Mucosa of rectum (tissue), 2 donors: ENCODE measurements at regions not wholly inside any gene's neighbourhood (a gene's known extent, or its start where the extent isn't known, plus 50 kb on each side); places are given as distances from the start of the nearest gene placed in this dataset.

Source experiments
- H3K27ac ChIP-seq, 2 donors: one replicate each; pipeline ENCODE4 v1.7.0; 2013; ENCODE audit warnings: inconsistent platforms in 2 of 2, low read depth in 2 of 2, low read length in 2 of 2
- H3K27me3 ChIP-seq, 2 donors: one replicate each; pipeline ENCODE4 v1.7.0; 2013; ENCODE audit warnings: low read length in 2 of 2; ENCODE audit not compliant: control insufficient read depth in 2 of 2, insufficient read depth in 2 of 2
- H3K36me3 ChIP-seq, 2 donors: one replicate each; pipeline ENCODE4 v1.7.0; 2013; ENCODE audit warnings: low read length in 2 of 2; ENCODE audit not compliant: control insufficient read depth in 2 of 2, insufficient read depth in 2 of 2
- H3K4me1 ChIP-seq, 2 donors: one replicate each; pipeline ENCODE4 v1.7.0; 2013; ENCODE audit warnings: low read length in 2 of 2, mild to moderate bottlenecking in 1 of 2; ENCODE audit not compliant: control insufficient read depth in 2 of 2, insufficient read depth in 2 of 2
- H3K4me3 ChIP-seq, 2 donors: one replicate each; pipeline ENCODE4 v1.7.0; 2013; ENCODE audit warnings: low read length in 2 of 2
- H3K9ac ChIP-seq, 2 donors: one replicate each; pipeline ENCODE4 v1.7.0; 2013; ENCODE audit warnings: low read length in 2 of 2, low read depth in 1 of 2, mild to moderate bottlenecking in 1 of 2
- H3K9me3 ChIP-seq, 2 donors: one replicate each; pipeline ENCODE4 v1.7.0; 2013; ENCODE audit warnings: low read length in 2 of 2; ENCODE audit not compliant: control insufficient read depth in 2 of 2
- donor health status: healthy.
- donor health status: Normal muscosa, but diverticular disease.

DNA sequence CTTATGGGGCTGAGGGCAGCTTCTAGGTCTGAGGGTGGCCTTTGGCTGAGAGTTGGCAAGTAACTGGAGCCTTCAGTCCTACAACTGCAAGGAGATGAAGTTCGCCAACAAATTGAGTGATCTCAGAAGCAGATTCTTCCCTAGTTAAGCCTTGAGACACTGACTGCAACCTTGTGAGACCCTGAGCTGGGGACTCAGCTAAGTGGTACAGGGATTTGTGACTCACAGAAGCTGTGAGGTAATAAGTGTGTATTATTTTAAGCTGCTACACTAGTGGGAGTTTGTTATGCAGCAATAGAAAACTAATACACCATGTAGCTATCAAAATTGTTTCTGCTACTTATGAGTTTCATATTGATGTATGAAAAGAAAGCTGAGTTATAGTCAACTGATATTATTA is 279.2 kb downstream of the PIK3R1 start:
- H3K27me3 ChIP-seq: no peaks in the 10 kb centered on the region
- no peak overlapping the region for H3K27ac ChIP-seq
- no peaks in the 10 kb centered on the region for H3K36me3 ChIP-seq
- no peak overlapping the region for H3K4me3 ChIP-seq
- no peaks in the 10 kb centered on the region for H3K4me1 ChIP-seq
- H3K9me3 ChIP-seq: peaks cover 0 to 7% of the 10 kb centered on the region in 2 donors
- no peak overlapping the region for H3K9ac ChIP-seq

DNA sequence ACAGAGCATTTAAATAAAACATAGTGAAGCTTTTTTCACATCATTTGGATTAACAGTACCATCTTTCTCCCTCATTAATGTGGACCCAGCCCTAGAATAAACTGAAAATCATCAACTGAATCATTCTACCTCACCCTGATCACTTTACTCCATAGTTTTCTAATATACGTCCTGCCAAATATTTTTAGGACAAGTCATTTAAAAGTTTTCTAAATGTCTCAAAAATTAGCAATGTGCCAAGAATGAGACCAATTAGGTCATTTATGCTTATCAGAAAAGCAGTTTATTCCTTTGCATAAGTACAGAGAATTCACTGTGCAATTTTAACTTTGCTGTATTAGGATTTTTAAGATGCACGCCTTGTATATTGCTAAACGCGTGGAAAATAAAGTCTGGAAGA is 284.4 kb downstream of the PIK3R1 start:
- H3K27me3 ChIP-seq: no peaks in the 10 kb centered on the region
- no peaks in the 10 kb centered on the region for H3K4me1 ChIP-seq
- peaks cover 0 to 7% of the 10 kb centered on the region in 2 donors for H3K9me3 ChIP-seq
- H3K4me3 ChIP-seq: no peak overlapping the region
- no peak overlapping the region for H3K27ac ChIP-seq
- no peaks in the 10 kb centered on the region for H3K36me3 ChIP-seq
- H3K9ac ChIP-seq: no peak overlapping the region

DNA sequence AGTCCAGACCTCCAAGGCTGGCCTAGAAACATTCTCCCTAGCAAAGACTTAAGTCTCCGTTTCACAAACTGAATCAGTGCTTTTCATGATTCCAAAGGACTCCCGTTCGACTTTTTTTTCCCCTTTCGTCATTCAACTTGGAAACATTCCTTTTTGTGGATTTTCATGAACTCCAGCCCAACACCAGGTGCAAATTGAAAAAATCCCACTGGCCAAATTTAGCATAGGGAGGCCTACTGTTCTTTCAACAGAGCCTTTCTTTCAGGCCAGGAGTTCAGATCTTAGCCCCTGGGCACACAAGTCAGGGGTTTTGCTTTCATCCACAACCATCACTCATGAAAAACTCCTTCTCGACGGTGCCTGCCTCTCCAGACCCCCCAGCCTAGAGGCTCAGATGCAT is 285.3 kb downstream of the PIK3R1 start:
- H3K36me3 ChIP-seq: no peaks in the 10 kb centered on the region
- H3K27ac ChIP-seq: no peak overlapping the region
- no peak overlapping the region for H3K4me3 ChIP-seq
- no peaks in the 10 kb centered on the region for H3K4me1 ChIP-seq
- peaks cover 0 to 7% of the 10 kb centered on the region in 2 donors for H3K9me3 ChIP-seq
- no peaks in the 10 kb centered on the region for H3K27me3 ChIP-seq
- no peak overlapping the region for H3K9ac ChIP-seq

DNA sequence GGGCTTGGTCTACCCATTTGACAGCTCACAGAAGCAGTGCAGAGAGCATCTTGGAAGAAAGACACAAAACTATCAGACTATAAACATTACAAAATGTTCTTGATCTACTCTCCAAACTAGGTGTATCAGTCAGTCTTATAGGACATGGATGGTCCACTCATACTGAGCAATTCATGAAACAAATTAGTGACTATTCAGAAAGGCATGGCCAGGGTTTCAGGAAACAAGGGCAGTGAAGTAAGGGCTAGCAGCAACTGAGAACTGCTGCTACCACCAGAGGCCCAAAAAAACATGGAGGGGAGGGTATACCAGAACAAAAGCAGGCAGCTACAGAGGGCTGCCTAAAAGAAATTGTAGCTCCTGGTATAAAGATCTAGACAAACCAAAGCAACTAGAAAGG is 287.0 kb downstream of the PIK3R1 start:
- H3K27ac ChIP-seq: no peak overlapping the region
- no peaks in the 10 kb centered on the region for H3K36me3 ChIP-seq
- no peak overlapping the region for H3K9ac ChIP-seq
- no peaks in the 10 kb centered on the region for H3K4me1 ChIP-seq
- no peaks in the 10 kb centered on the region for H3K27me3 ChIP-seq
- no peak overlapping the region for H3K4me3 ChIP-seq
- peaks cover 0 to 7% of the 10 kb centered on the region in 2 donors for H3K9me3 ChIP-seq

DNA sequence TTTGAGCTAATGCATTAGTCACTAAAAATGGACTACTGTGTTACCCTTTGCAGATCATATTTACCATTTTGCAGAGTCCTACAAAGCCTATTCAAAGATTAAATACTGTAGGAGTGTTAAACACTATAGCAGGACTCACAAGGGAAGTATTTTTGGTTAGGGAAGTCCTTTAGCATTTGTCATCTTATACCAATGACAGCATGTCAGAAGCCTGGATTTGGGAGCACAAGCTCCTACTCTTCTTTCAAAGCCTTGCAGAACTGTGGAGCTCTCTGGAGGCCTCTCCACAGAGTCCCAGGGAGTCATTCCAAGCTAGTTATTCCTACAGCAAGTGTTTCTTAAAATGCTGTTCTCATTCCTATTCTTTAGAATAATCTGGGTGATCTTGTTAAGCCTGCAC is 288.8 kb downstream of the PIK3R1 start:
- H3K27ac ChIP-seq: no peak overlapping the region
- no peaks in the 10 kb centered on the region for H3K36me3 ChIP-seq
- no peak overlapping the region for H3K4me3 ChIP-seq
- no peaks in the 10 kb centered on the region for H3K9me3 ChIP-seq
- no peaks in the 10 kb centered on the region for H3K4me1 ChIP-seq
- no peak overlapping the region for H3K9ac ChIP-seq
- no peaks in the 10 kb centered on the region for H3K27me3 ChIP-seq

DNA sequence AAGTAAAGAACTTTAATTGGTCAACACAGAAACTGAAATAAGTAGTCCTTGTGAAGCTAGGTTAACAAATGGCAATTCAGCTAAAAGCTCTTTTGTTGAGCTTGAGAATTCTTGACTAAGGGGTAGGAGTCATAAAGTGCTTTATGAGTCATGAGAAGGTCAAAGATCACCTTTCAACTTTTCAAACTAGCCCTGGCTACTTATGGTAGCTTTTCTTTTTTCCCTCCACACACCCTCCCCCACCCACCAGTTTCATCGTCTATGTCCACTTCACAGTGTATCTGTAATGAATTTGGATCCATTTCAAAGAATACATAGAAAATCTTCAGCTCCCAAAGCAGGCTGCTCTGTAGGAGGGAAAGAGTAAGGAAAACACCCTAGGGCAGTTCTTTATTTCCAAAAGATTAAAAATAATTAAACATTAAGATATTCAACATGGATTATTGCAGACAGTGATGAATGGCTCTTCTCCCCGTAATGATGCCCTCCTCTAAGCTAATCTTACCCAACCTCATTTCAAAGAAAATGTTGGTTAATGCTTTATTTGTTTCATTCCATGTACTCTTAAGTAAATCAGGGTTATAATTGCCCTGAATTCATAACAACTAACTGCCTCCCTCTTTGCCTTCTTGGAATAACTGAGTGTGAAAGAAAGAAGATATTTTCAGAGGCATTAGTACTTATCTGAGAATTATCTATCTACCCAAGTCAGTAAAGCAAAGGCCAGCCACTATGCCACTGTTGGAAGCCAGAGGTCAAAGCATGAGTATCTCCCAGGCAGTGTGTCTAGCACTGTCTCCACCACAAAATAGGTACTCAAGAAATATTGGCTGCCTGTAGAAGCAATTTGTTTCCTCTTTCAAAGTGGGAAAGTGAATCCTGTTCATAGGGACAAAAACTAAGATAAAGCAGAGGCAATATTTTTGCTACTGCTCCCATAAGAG is 290.6 kb downstream of the PIK3R1 start:
- no peak overlapping the region for H3K4me3 ChIP-seq
- H3K4me1 ChIP-seq: no peaks in the 10 kb centered on the region
- no peaks in the 10 kb centered on the region for H3K27me3 ChIP-seq
- no peak overlapping the region for H3K9ac ChIP-seq
- no peaks in the 10 kb centered on the region for H3K36me3 ChIP-seq
- no peak overlapping the region for H3K27ac ChIP-seq
- no peaks in the 10 kb centered on the region for H3K9me3 ChIP-seq

DNA sequence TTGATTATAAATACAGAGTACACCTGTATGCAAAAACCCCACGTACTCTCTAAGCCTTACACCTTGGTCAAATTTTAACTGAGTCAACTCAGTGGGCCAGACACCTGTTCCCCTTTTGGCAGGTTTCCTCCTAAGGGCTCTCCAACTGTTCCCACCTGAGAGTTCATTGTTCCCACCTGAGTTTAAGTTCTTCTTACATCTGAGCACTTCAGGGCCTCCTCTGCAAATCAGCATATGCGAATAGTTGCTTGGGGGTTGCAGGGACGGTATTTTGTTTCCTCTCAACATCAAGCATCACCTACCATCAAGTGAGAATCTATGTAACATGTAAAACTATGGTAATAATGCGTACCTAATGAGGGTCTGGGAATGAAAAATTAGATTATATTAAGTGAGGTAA is 300.0 kb downstream of the PIK3R1 start:
- Histone ChIP-seq H3K4me3 (no peak overlapping the region), H3K27ac (no peak overlapping the region), H3K9ac (no peak overlapping the region), H3K4me1 (no peaks in the 10 kb centered on the region), H3K36me3 (no peaks in the 10 kb centered on the region), H3K9me3 (no peaks in the 10 kb centered on the region), H3K27me3 (no peaks in the 10 kb centered on the region)

DNA sequence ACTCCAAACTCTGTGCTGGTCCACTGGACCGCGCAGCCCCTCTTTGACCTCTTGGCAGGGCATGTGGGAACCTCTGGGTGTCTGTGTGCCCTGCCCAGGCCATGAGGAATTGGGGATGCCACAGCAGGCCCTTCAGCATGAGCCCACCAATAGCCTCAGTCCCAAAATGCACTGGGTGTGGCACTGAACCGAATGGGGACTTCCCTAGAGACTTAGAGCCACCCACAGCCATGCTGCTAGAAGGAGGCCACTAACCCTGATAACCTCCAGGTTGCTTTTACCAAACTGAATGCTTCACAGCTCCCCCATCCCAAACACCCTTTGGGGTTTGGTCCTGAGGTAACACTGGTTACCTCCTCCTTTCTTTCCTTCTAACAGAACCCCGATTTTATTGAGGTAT is 302.7 kb downstream of the PIK3R1 start:
- Histone ChIP-seq H3K27me3 (no peaks in the 10 kb centered on the region), H3K9me3 (no peaks in the 10 kb centered on the region), H3K4me3 (no peak overlapping the region), H3K4me1 (no peaks in the 10 kb centered on the region), H3K9ac (no peak overlapping the region), H3K27ac (no peak overlapping the region), H3K36me3 (no peaks in the 10 kb centered on the region)

DNA sequence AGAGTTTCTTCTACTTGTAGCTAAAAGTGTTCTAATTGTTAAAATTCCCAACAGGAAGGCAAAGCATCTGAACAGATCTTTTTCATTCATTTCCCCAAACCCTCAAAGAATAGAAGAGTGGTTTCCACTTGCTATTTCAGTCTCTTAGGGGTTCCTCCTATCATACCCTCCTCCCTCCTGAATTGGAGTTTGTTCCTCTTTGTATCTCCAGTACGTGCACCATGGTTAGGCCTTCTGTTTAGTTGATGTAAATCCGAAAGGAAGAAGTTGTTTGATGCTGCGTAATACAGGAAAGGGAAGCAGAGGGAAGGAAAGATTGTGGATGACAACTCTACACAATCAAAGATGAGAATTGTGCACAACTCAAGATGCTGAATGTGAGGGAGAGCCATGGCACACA is 303.6 kb downstream of the PIK3R1 start:
- Histone ChIP-seq H3K9ac (no peak overlapping the region), H3K27me3 (no peaks in the 10 kb centered on the region), H3K4me1 (no peaks in the 10 kb centered on the region), H3K36me3 (no peaks in the 10 kb centered on the region), H3K27ac (no peak overlapping the region), H3K9me3 (no peaks in the 10 kb centered on the region), H3K4me3 (no peak overlapping the region)

DNA sequence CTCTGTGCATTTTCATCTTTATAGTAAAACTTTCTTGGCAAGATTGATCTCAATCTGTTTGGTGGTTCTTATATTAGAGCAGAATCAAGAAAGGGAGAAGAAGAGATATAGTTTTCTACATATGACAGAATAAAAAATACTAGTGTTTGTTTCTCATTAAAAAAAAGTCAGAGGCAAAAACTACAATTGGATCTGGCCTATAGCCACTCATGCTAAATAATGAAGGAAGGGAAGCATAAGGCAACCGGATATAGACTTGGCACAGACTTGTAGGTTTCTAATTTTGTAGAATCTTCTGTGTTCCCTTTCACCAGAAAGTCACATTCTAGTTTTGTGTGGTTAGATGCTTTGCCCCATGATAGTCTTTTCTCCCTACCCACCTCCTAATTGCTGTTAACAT is 306.2 kb downstream of the PIK3R1 start:
- H3K27me3 ChIP-seq: no peaks in the 10 kb centered on the region
- no peak overlapping the region for H3K27ac ChIP-seq
- no peaks in the 10 kb centered on the region for H3K4me1 ChIP-seq
- no peaks in the 10 kb centered on the region for H3K36me3 ChIP-seq
- no peak overlapping the region for H3K4me3 ChIP-seq
- H3K9ac ChIP-seq: no peak overlapping the region
- H3K9me3 ChIP-seq: no peaks in the 10 kb centered on the region
